GM12878 (cell line): ENCODE measurements at regions not wholly inside any gene's neighbourhood (a gene's known extent, or its start where the extent isn't known, plus 50 kb on each side); places are given as distances from the start of the nearest gene placed in this dataset.

Source experiments
- CTCF ChIP-seq, 3 experiments: IDR thresholded peaks in 2 of 3; conservative IDR thresholded peaks in 1 of 3; 2 replicates each; pipeline ENCODE4 v1.5.1; 2011; ENCODE audit warnings: low read depth in 3 of 3, low read length in 3 of 3, mild to moderate bottlenecking in 3 of 3, control low read depth in 2 of 3, moderate library complexity in 2 of 3, inconsistent platforms in 1 of 3, mixed read lengths in 1 of 3; ENCODE audit not compliant: control insufficient read depth in 2 of 3, insufficient read depth in 1 of 3; ENCODE audit errors: extremely low read depth in 1 of 3
- SIN3A ChIP-seq: IDR thresholded peaks from 2 replicates; pipeline ENCODE4 v1.6.1; 2012; ENCODE audit warnings: low read depth, low read length, improper control_type of control experiment
- TAF1 ChIP-seq: IDR thresholded peaks from 2 replicates; pipeline ENCODE4 v1.6.1; 2011; ENCODE audit warnings: mild to moderate bottlenecking, low read depth, low read length, borderline replicate concordance

- no peak for TF ChIP-seq CTCF (IDR thresholded peaks at IDR 0.05 in 2 of 3, conservative IDR thresholded peaks at IDR 0.05 in 1 of 3; ENCODE audit: control insufficient read depth in 2 of 3, extremely low read depth in 1 of 3, insufficient read depth in 1 of 3, low read depth in 3 of 3, low read length in 3 of 3)
- TF ChIP-seq SIN3A, result no peak
- no peak for TF ChIP-seq TAF1
Measured at GRCh38 chr9:78905986-78906755, 609.2 kb downstream of the PSAT1 start.
